ENCODE measurements at regions not wholly inside any gene's neighbourhood (a gene's known extent, or its start where the extent isn't known, plus 50 kb on each side); places are given as distances from the start of the nearest gene placed in this dataset.

- H3K36me3 Mint-ChIP-seq (ENCODE audit: low read depth): no peaks in the 10 kb centered on the region
- H3K4me1 Mint-ChIP-seq: no peaks in the 10 kb centered on the region
- H3K27me3 Mint-ChIP-seq (ENCODE audit: insufficient read depth): no peaks in the 10 kb centered on the region
- H3K4me1 ChIP-seq (ENCODE audit: control insufficient read depth, insufficient read depth, low read length): no peaks in the 10 kb centered on the region
- no peaks in the 10 kb centered on the region for H3K9me3 ChIP-seq (ENCODE audit: control insufficient read depth, low read length)
- H3K4me3 ChIP-seq (ENCODE audit: low read length): no peak overlapping the region
- no peaks in the 10 kb centered on the region for H3K9me3 Mint-ChIP-seq
- TF ChIP-seq CTCF (conservative IDR thresholded peaks at IDR 0.05): no peak
- H3K27ac ChIP-seq (ENCODE audit: low read depth, low read length): no peak overlapping the region
- DNase-seq: no peak
- H3K9ac ChIP-seq (ENCODE audit: extremely low read depth, low read length, poor library complexity, severe bottlenecking): no peak overlapping the region
- no peak overlapping the region for H3K4me3 Mint-ChIP-seq
- no peak overlapping the region for H3K27ac Mint-ChIP-seq
- 90 to 92% methylated on average over 5 to 7 of the region's 7 CpGs for WGBS, 2 experiments (ENCODE audit: insufficient coverage in 1 of 2, insufficient read length in 1 of 2)
- H3K27me3 ChIP-seq (ENCODE audit: control insufficient read depth, insufficient read depth, low read length, poor library complexity, severe bottlenecking): no peaks in the 10 kb centered on the region
- no peaks in the 10 kb centered on the region for H3K36me3 ChIP-seq (ENCODE audit: control insufficient read depth, insufficient read depth, low read length)
Measured at GRCh38 chr16:9578459-9578858, 487.0 kb downstream of the HAPSTR1 start.

- Histone ChIP-seq H3K4me1 (ENCODE audit: control insufficient read depth, insufficient read depth, low read length) (no peaks in the 10 kb centered on the region), H3K4me3 (ENCODE audit: low read length) (no peak overlapping the region), H3K9me3 (ENCODE audit: control insufficient read depth, low read length) (no peaks in the 10 kb centered on the region), H3K36me3 (ENCODE audit: control insufficient read depth, insufficient read depth, low read length) (no peaks in the 10 kb centered on the region), H3K27ac (ENCODE audit: low read depth, low read length) (no peak overlapping the region), H3K27me3 (ENCODE audit: control insufficient read depth, insufficient read depth, low read length, poor library complexity, severe bottlenecking) (no peaks in the 10 kb centered on the region), H3K9ac (ENCODE audit: extremely low read depth, low read length, poor library complexity, severe bottlenecking) (no peak overlapping the region)
- Mint-ChIP-seq H3K4me1 (no peaks in the 10 kb centered on the region), H3K9me3 (peaks cover 3% of the 10 kb centered on the region), H3K4me3 (no peak overlapping the region), H3K27ac (no peak overlapping the region), H3K27me3 (ENCODE audit: insufficient read depth) (no peaks in the 10 kb centered on the region), H3K36me3 (ENCODE audit: low read depth) (no peaks in the 10 kb centered on the region)
- TF ChIP-seq CTCF (conservative IDR thresholded peaks at IDR 0.05): no peak
- WGBS, 2 experiments (ENCODE audit: insufficient coverage in 1 of 2, insufficient read length in 1 of 2): 82 to 83% methylated on average over 2 of the region's 2 CpGs
- DNase-seq: no peak
Measured at GRCh38 chr16:9580025-9580424, 488.6 kb downstream of the HAPSTR1 start.

DNA sequence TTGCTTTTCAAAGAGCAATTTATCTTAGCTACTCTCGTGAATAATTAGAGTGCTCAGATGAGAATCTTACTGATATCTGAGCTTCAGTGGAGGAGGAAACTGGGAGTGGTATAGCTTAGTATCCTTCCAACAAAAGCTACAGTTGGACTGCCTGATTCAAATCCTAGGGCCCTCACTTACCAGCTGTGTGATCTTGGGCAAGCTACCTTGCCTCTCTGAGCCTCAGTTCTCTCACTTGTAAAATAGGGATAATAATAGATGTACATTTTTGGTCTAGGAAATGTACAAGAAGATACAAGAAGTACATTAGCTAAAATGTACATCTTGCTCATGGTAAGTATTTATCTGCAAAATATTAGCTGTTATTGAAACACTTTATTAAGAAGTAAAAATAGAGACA, 502.0 kb downstream of the HAPSTR1 start:
- peaks cover 10% of the 10 kb centered on the region for H3K9me3 Mint-ChIP-seq
- Histone ChIP-seq H3K9ac (ENCODE audit: extremely low read depth, low read length, poor library complexity, severe bottlenecking) (no peak overlapping the region), H3K9me3 (ENCODE audit: control insufficient read depth, low read length) (no peaks in the 10 kb centered on the region), H3K4me3 (ENCODE audit: low read length) (no peak overlapping the region), H3K36me3 (ENCODE audit: control insufficient read depth, insufficient read depth, low read length) (no peaks in the 10 kb centered on the region), H3K27ac (ENCODE audit: low read depth, low read length) (no peak overlapping the region), H3K4me1 (ENCODE audit: control insufficient read depth, insufficient read depth, low read length) (no peaks in the 10 kb centered on the region), H3K27me3 (ENCODE audit: control insufficient read depth, insufficient read depth, low read length, poor library complexity, severe bottlenecking) (no peaks in the 10 kb centered on the region)
- peaks cover 7% of the 10 kb centered on the region for H3K27me3 Mint-ChIP-seq (ENCODE audit: insufficient read depth)
- H3K36me3 Mint-ChIP-seq (ENCODE audit: low read depth): no peaks in the 10 kb centered on the region
- no peak for TF ChIP-seq CTCF (conservative IDR thresholded peaks at IDR 0.05)
- H3K4me3 Mint-ChIP-seq: no peak overlapping the region
- 79 to 90% methylated on average over 1 of the region's 1 CpG for WGBS, 2 experiments (ENCODE audit: insufficient coverage in 1 of 2, insufficient read length in 1 of 2)
- no peak overlapping the region for H3K27ac Mint-ChIP-seq
- DNase-seq: no peak
- no peaks in the 10 kb centered on the region for H3K4me1 Mint-ChIP-seq
